ENCODE measurements at regions not wholly inside any gene's neighbourhood (a gene's known extent, or its start where the extent isn't known, plus 50 kb on each side); places are given as distances from the start of the nearest gene placed in this dataset.
"Not testable (repeated sequence)": the region's sequence is repeated elsewhere in the genome, so short reads cannot be mapped to it uniquely, and the experiment has no call there.

DNA sequence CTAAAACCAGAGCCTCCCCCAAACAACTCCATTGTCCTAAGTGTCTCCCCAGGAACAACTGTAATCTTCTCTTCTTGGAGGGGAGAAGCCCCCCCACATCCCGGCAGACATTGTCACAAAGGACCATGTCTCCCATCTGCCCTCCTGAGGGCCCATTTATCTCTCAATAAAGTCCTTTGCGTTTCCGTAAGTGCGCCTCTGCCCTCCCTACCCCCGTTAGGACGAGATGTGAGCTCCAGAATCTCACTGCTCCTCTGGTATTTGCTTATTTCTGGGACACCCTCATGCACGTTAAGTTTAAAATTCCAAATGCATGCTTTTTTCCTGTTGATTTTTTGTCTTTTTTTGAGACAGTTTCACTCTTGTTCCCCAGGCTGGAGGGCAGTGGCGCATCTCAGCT, 52.3 kb upstream of the SFSWAP start:
- H2BK12ac ChIP-seq (ENCODE audit: low read depth, low read length); H2AFZ ChIP-seq (ENCODE audit: low read length); H3K23me2 ChIP-seq (ENCODE audit: low read depth, low read length); POLR2A ChIA-PET (ENCODE audit: partially characterized antibody); H4K20me1 ChIP-seq (replicated peaks in 1 of 2; ENCODE audit: control insufficient read depth in 1 of 2, insufficient read depth in 2 of 2, low read length in 2 of 2); H4K8ac ChIP-seq (ENCODE audit: extremely low read depth, insufficient read depth, low read length); H3K27me3 ChIP-seq (replicated peaks in 1 of 4; ENCODE audit: control insufficient read depth in 3 of 4, extremely low read depth in 1 of 4, insufficient read depth in 3 of 4, low read length in 3 of 4); H3K9me3 ChIP-seq (ENCODE audit: insufficient read depth in 2 of 2, low read depth in 1 of 2, low read length in 1 of 2); DNase-seq (ENCODE audit: low read depth in 1 of 2, low spot score in 2 of 2); H3K4ac ChIP-seq (replicated peaks; ENCODE audit: insufficient read length, low read depth, low read length); H2BK15ac ChIP-seq (ENCODE audit: low read length); H3K79me1 ChIP-seq (ENCODE audit: low read depth, low read length); CTCF ChIA-PET (ENCODE audit: partially characterized antibody); H3K23ac ChIP-seq (ENCODE audit: insufficient read length); FAIRE-seq; H3K9ac ChIP-seq (replicated peaks in 1 of 4; ENCODE audit: extremely low read depth in 1 of 4, low read depth in 3 of 4, low read length in 3 of 4); H4K5ac ChIP-seq (ENCODE audit: insufficient read length, low read depth, low read length); H3K36me3 ChIP-seq (ENCODE audit: control insufficient read depth in 2 of 4, insufficient read depth in 4 of 4, low read length in 3 of 4); H4K91ac ChIP-seq (replicated peaks; ENCODE audit: insufficient read length, low read length); H3K14ac ChIP-seq (ENCODE audit: insufficient read length); H3K18ac ChIP-seq (ENCODE audit: extremely low read depth, low read length); H2AK5ac ChIP-seq (ENCODE audit: low read depth, low read length); H3K4me1 ChIP-seq (replicated peaks in 1 of 4; ENCODE audit: control insufficient read depth in 3 of 4, insufficient read depth in 4 of 4, low read length in 3 of 4); H3K27ac ChIP-seq (ENCODE audit: low read depth, low read length); H2BK120ac ChIP-seq (replicated peaks; ENCODE audit: low read depth, low read length); H3K4me2 ChIP-seq (ENCODE audit: insufficient read depth in 1 of 2, low read depth in 2 of 2, low read length in 2 of 2); H3K56ac ChIP-seq (replicated peaks; ENCODE audit: insufficient read length, low read depth, low read length); H2BK5ac ChIP-seq (ENCODE audit: low read depth, low read length); H3K4me3 ChIP-seq (ENCODE audit: extremely low read depth in 1 of 4, insufficient read depth in 2 of 4, low read depth in 3 of 4, low read length in 4 of 4); H3K79me2 ChIP-seq (ENCODE audit: control insufficient read depth in 1 of 2, insufficient read depth in 2 of 2, low read length in 2 of 2); H2BK20ac ChIP-seq (ENCODE audit: low read length): not testable (repeated sequence)
- WGBS, 2 experiments (ENCODE audit: extremely low coverage in 1 of 2, insufficient coverage in 1 of 2, insufficient read length in 1 of 2, insufficient replicate concordance in 2 of 2, low coverage in 1 of 2, low lambda C conversion rate in 2 of 2, missing lambda C conversion rate in 1 of 2) = 84% methylated on average over 6 of the region's 8 CpGs; no CpG with 5 or more reads in 1 of the 2 experiments

- H3K56ac ChIP-seq (replicated peaks; ENCODE audit: insufficient read length, low read depth, low read length); H4K20me1 ChIP-seq (replicated peaks in 1 of 2; ENCODE audit: control insufficient read depth in 1 of 2, insufficient read depth in 2 of 2, low read length in 2 of 2); H3K9me3 ChIP-seq (ENCODE audit: insufficient read depth in 2 of 2, low read depth in 1 of 2, low read length in 1 of 2); H3K79me1 ChIP-seq (ENCODE audit: low read depth, low read length); H2BK5ac ChIP-seq (ENCODE audit: low read depth, low read length); H3K14ac ChIP-seq (ENCODE audit: insufficient read length); H3K18ac ChIP-seq (ENCODE audit: extremely low read depth, low read length); H2BK15ac ChIP-seq (ENCODE audit: low read length); H4K8ac ChIP-seq (ENCODE audit: extremely low read depth, insufficient read depth, low read length); H2BK12ac ChIP-seq (ENCODE audit: low read depth, low read length); H3K79me2 ChIP-seq (ENCODE audit: control insufficient read depth in 1 of 2, insufficient read depth in 2 of 2, low read length in 2 of 2); FAIRE-seq; H3K23me2 ChIP-seq (ENCODE audit: low read depth, low read length); H2AK5ac ChIP-seq (ENCODE audit: low read depth, low read length); POLR2A ChIA-PET (ENCODE audit: partially characterized antibody); CTCF ChIA-PET (ENCODE audit: partially characterized antibody); H3K4me1 ChIP-seq (replicated peaks in 1 of 4; ENCODE audit: control insufficient read depth in 3 of 4, insufficient read depth in 4 of 4, low read length in 3 of 4); H4K91ac ChIP-seq (replicated peaks; ENCODE audit: insufficient read length, low read length); H4K5ac ChIP-seq (ENCODE audit: insufficient read length, low read depth, low read length); H2AFZ ChIP-seq (ENCODE audit: low read length); H3K9ac ChIP-seq (replicated peaks in 1 of 4; ENCODE audit: extremely low read depth in 1 of 4, low read depth in 3 of 4, low read length in 3 of 4); H2BK120ac ChIP-seq (replicated peaks; ENCODE audit: low read depth, low read length); H2BK20ac ChIP-seq (ENCODE audit: low read length); H3K4me2 ChIP-seq (ENCODE audit: insufficient read depth in 1 of 2, low read depth in 2 of 2, low read length in 2 of 2); H3K27ac ChIP-seq (ENCODE audit: low read depth, low read length); H3K23ac ChIP-seq (ENCODE audit: insufficient read length); H3K4me3 ChIP-seq (ENCODE audit: extremely low read depth in 1 of 4, insufficient read depth in 2 of 4, low read depth in 3 of 4, low read length in 4 of 4); DNase-seq (ENCODE audit: low read depth in 1 of 2, low spot score in 2 of 2); H3K4ac ChIP-seq (replicated peaks; ENCODE audit: insufficient read length, low read depth, low read length); H3K36me3 ChIP-seq (ENCODE audit: control insufficient read depth in 2 of 4, insufficient read depth in 4 of 4, low read length in 3 of 4); H3K27me3 ChIP-seq (replicated peaks in 1 of 4; ENCODE audit: control insufficient read depth in 3 of 4, extremely low read depth in 1 of 4, insufficient read depth in 3 of 4, low read length in 3 of 4): not testable (repeated sequence)
- WGBS, 2 experiments (ENCODE audit: extremely low coverage in 1 of 2, insufficient coverage in 1 of 2, insufficient read length in 1 of 2, insufficient replicate concordance in 2 of 2, low coverage in 1 of 2, low lambda C conversion rate in 2 of 2, missing lambda C conversion rate in 1 of 2) = 93% methylated on average over 3 of the region's 8 CpGs; no CpG with 5 or more reads in 1 of the 2 experiments
These were observed 51.4 kb upstream of the SFSWAP start for GRCh38 chr12:131659484-131659883.

Data from H1 (cell line).